ENCODE measurements at regions not wholly inside any gene's neighbourhood (a gene's known extent, or its start where the extent isn't known, plus 50 kb on each side); places are given as distances from the start of the nearest gene placed in this dataset.

GRCh38 chr11:42571878-42572610, 739.8 kb upstream of the API5 start:
- Histone ChIP-seq H3K9me3 (ENCODE audit: control insufficient read depth in 2 of 3, low read length in 3 of 3) (no peaks in the 10 kb centered on the region), H3K27ac (ENCODE audit: low read depth, low read length) (no peak overlapping the region), H3K27me3 (ENCODE audit: control insufficient read depth in 2 of 2, insufficient read depth in 2 of 2, low read length in 2 of 2) (no peaks in the 10 kb centered on the region), H3K36me3 (ENCODE audit: control insufficient read depth in 2 of 3, insufficient read depth in 3 of 3, low read length in 3 of 3) (no peaks in the 10 kb centered on the region), H3K4me3 (ENCODE audit: low read length) (no peak overlapping the region), H3K4me1 (ENCODE audit: control insufficient read depth in 2 of 2, insufficient read depth in 2 of 2, low read length in 2 of 2) (no peaks in the 10 kb centered on the region)
- ATAC-seq (no peak), DNase-seq (no peak)
- ChIA-PET CTCF (no interaction called here), POLR2A (no interaction called here)
- no peaks in the 10 kb centered on the region for H3K27me3 Mint-ChIP-seq
- no peak overlapping the region for H3K27ac Mint-ChIP-seq
- H3K9me3 Mint-ChIP-seq: peaks cover 0 to 25% (median 8%) of the 10 kb centered on the region in 11 donors
- no peak overlapping the region for H3K4me3 Mint-ChIP-seq
- intact Hi-C loops (cut with micrococcal nuclease): no loop called here
- no peaks in the 10 kb centered on the region for H3K4me1 Mint-ChIP-seq
- H3K36me3 Mint-ChIP-seq: no peaks in the 10 kb centered on the region

- Histone ChIP-seq H3K9me3 (ENCODE audit: control insufficient read depth in 2 of 3, low read length in 3 of 3) (no peaks in the 10 kb centered on the region), H3K36me3 (ENCODE audit: control insufficient read depth in 2 of 3, insufficient read depth in 3 of 3, low read length in 3 of 3) (no peaks in the 10 kb centered on the region), H3K4me1 (ENCODE audit: control insufficient read depth in 2 of 2, insufficient read depth in 2 of 2, low read length in 2 of 2) (no peaks in the 10 kb centered on the region), H3K4me3 (ENCODE audit: low read length) (no peak overlapping the region), H3K27me3 (ENCODE audit: control insufficient read depth in 2 of 2, insufficient read depth in 2 of 2, low read length in 2 of 2) (no peaks in the 10 kb centered on the region), H3K27ac (ENCODE audit: low read depth, low read length) (no peak overlapping the region)
- Mint-ChIP-seq H3K27ac (no peak overlapping the region), H3K36me3 (no peaks in the 10 kb centered on the region), H3K27me3 (no peaks in the 10 kb centered on the region), H3K9me3 (peaks cover 0 to 24% (median 13%) of the 10 kb centered on the region in 11 donors), H3K4me1 (no peaks in the 10 kb centered on the region), H3K4me3 (no peak overlapping the region)
- CTCF ChIA-PET: no interaction called here
- intact Hi-C loops (cut with micrococcal nuclease): no loop called here
- ATAC-seq: no peak
- POLR2A ChIA-PET: no interaction called here
- no peak for DNase-seq
Measured at GRCh38 chr11:42576318-42576717, 735.5 kb upstream of the API5 start.

- H3K4me1 Mint-ChIP-seq: no peaks in the 10 kb centered on the region
- ATAC-seq (no peak), DNase-seq (no peak)
- Histone ChIP-seq H3K4me3 (ENCODE audit: low read length) (no peak overlapping the region), H3K9me3 (ENCODE audit: control insufficient read depth in 2 of 3, low read length in 3 of 3) (no peaks in the 10 kb centered on the region), H3K27ac (ENCODE audit: low read depth, low read length) (no peak overlapping the region), H3K27me3 (ENCODE audit: control insufficient read depth in 2 of 2, insufficient read depth in 2 of 2, low read length in 2 of 2) (no peaks in the 10 kb centered on the region), H3K36me3 (ENCODE audit: control insufficient read depth in 2 of 3, insufficient read depth in 3 of 3, low read length in 3 of 3) (no peaks in the 10 kb centered on the region), H3K4me1 (ENCODE audit: control insufficient read depth in 2 of 2, insufficient read depth in 2 of 2, low read length in 2 of 2) (no peaks in the 10 kb centered on the region)
- CTCF ChIA-PET: no interaction called here
- intact Hi-C loops (cut with micrococcal nuclease): no loop called here
- no peaks in the 10 kb centered on the region for H3K27me3 Mint-ChIP-seq
- no peak overlapping the region for H3K27ac Mint-ChIP-seq
- peaks cover 0 to 12% (median 5%) of the 10 kb centered on the region in 11 donors for H3K9me3 Mint-ChIP-seq
- no peaks in the 10 kb centered on the region for H3K36me3 Mint-ChIP-seq
- POLR2A ChIA-PET: no interaction called here
- H3K4me3 Mint-ChIP-seq: no peak overlapping the region
Measured at GRCh38 chr11:42589286-42589685, 722.5 kb upstream of the API5 start.

DNA sequence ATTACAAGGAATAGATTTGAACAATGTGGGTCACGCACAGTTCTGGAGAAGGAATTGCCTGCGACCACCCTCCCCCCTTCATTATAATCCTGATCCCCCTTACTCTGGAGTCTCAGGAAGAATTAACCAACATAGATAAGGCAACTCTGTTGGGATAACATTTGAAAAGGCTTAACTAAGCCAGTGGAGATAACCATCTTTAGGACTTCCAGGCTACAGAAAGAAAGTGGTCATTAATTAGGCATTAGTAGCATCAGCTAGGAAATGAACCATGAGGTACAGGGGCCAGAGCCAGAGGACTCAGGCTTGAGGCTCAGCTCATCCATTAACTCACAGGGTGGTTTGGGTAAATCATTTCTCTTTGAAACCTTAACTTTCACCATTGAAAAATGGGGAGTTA, 720.0 kb upstream of the API5 start:
- ATAC-seq: no peak
- Mint-ChIP-seq H3K4me1 (no peaks in the 10 kb centered on the region), H3K27me3 (no peaks in the 10 kb centered on the region), H3K9me3 (peaks cover 0 to 16% (median 2%) of the 10 kb centered on the region in 11 donors), H3K27ac (no peak overlapping the region), H3K4me3 (no peak overlapping the region), H3K36me3 (no peaks in the 10 kb centered on the region)
- Histone ChIP-seq H3K4me3 (ENCODE audit: low read length) (no peak overlapping the region), H3K9me3 (ENCODE audit: control insufficient read depth in 2 of 3, low read length in 3 of 3) (no peaks in the 10 kb centered on the region), H3K27me3 (ENCODE audit: control insufficient read depth in 2 of 2, insufficient read depth in 2 of 2, low read length in 2 of 2) (no peaks in the 10 kb centered on the region), H3K36me3 (ENCODE audit: control insufficient read depth in 2 of 3, insufficient read depth in 3 of 3, low read length in 3 of 3) (no peaks in the 10 kb centered on the region), H3K4me1 (ENCODE audit: control insufficient read depth in 2 of 2, insufficient read depth in 2 of 2, low read length in 2 of 2) (no peaks in the 10 kb centered on the region), H3K27ac (ENCODE audit: low read depth, low read length) (no peak overlapping the region)
- POLR2A ChIA-PET: no interaction called here
- intact Hi-C loops (cut with micrococcal nuclease): no loop called here
- DNase-seq: no peak
- CTCF ChIA-PET: no interaction called here

DNA sequence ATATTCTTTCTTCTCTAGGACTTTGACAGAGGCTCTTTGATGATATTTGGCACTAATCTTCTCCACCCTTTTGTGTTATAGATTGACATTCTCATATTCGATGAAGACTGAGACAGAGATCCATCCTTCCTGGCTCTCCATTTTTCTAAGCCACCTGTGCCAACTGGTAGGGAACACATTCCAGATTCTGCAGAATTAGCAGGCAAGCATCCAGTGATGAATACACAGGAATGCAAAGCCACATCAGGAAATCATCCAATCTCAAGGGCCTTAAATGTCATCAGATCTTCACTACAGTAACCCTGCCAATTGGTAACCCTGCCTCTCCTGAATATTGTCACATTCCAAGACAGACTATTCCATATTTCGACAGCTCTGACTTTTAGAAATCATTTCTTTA, 718.4 kb upstream of the API5 start:
- no peak overlapping the region for H3K4me3 Mint-ChIP-seq
- Histone ChIP-seq H3K36me3 (ENCODE audit: control insufficient read depth in 2 of 3, insufficient read depth in 3 of 3, low read length in 3 of 3) (no peaks in the 10 kb centered on the region), H3K27ac (ENCODE audit: low read depth, low read length) (no peak overlapping the region), H3K4me3 (ENCODE audit: low read length) (no peak overlapping the region), H3K4me1 (ENCODE audit: control insufficient read depth in 2 of 2, insufficient read depth in 2 of 2, low read length in 2 of 2) (no peaks in the 10 kb centered on the region), H3K27me3 (ENCODE audit: control insufficient read depth in 2 of 2, insufficient read depth in 2 of 2, low read length in 2 of 2) (no peaks in the 10 kb centered on the region), H3K9me3 (ENCODE audit: control insufficient read depth in 2 of 3, low read length in 3 of 3) (no peaks in the 10 kb centered on the region)
- no peak for DNase-seq
- ChIA-PET CTCF (no interaction called here), POLR2A (no interaction called here)
- ATAC-seq: no peak
- intact Hi-C loops (cut with micrococcal nuclease): no loop called here
- no peak overlapping the region for H3K27ac Mint-ChIP-seq
- no peaks in the 10 kb centered on the region for H3K4me1 Mint-ChIP-seq
- no peaks in the 10 kb centered on the region for H3K36me3 Mint-ChIP-seq
- H3K9me3 Mint-ChIP-seq: peaks cover 0 to 18% (median 2%) of the 10 kb centered on the region in 11 donors
- H3K27me3 Mint-ChIP-seq: no peaks in the 10 kb centered on the region

- ChIA-PET POLR2A (no interaction called here), CTCF (interaction anchor here (0.7 kb wide), 1 partner anchor 267 kb away, joined by 6 read pairs; no protein-coding TSS in a partner anchor)
- Histone ChIP-seq H3K27me3 (ENCODE audit: control insufficient read depth in 2 of 2, insufficient read depth in 2 of 2, low read length in 2 of 2) (no peaks in the 10 kb centered on the region), H3K36me3 (ENCODE audit: control insufficient read depth in 2 of 3, insufficient read depth in 3 of 3, low read length in 3 of 3) (no peaks in the 10 kb centered on the region), H3K27ac (ENCODE audit: low read depth, low read length) (no peak overlapping the region), H3K9me3 (ENCODE audit: control insufficient read depth in 2 of 3, low read length in 3 of 3) (no peaks in the 10 kb centered on the region), H3K4me1 (ENCODE audit: control insufficient read depth in 2 of 2, insufficient read depth in 2 of 2, low read length in 2 of 2) (no peaks in the 10 kb centered on the region), H3K4me3 (ENCODE audit: low read length) (no peak overlapping the region)
- DNase-seq (no peak), ATAC-seq (no peak)
- H3K27ac Mint-ChIP-seq: no peak overlapping the region
- intact Hi-C loops (cut with micrococcal nuclease): no loop called here
- no peak overlapping the region for H3K4me3 Mint-ChIP-seq
- no peaks in the 10 kb centered on the region for H3K27me3 Mint-ChIP-seq
- no peaks in the 10 kb centered on the region for H3K36me3 Mint-ChIP-seq
- peaks cover 0 to 14% (median 1%) of the 10 kb centered on the region in 11 donors for H3K9me3 Mint-ChIP-seq
- no peaks in the 10 kb centered on the region for H3K4me1 Mint-ChIP-seq
Measured at GRCh38 chr11:42595876-42596275, 715.9 kb upstream of the API5 start.

DNA sequence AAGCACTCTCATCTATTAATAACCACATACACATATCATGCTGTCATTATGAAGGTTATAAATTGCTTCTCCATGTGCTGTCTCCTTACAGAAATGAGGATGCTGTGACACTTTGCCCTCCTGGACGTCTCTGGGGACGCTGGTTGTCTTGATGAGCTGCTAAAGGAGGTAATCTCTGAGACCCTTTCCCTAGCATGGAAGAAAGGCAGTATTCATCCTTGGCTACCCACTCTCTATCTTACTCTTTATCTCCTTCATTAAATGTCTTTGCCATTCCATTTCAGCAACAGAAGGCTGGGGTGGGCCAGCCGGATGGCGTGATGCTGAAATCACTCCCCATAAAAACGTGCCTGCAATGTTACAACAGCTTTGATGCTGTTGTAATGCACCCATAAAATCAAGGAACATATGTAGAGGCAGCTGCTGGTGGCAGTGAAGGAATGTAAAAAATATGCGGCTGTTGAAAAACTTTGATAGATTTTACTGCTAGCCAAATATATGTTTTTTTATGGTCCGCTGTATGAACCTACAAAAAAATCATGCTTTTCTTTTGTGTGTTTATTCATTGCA, 715.1 kb upstream of the API5 start:
- CTCF ChIA-PET: no interaction called here
- Mint-ChIP-seq H3K27me3 (no peaks in the 10 kb centered on the region), H3K4me1 (no peaks in the 10 kb centered on the region), H3K27ac (no peak overlapping the region), H3K9me3 (peaks cover 0 to 13% (median 2%) of the 10 kb centered on the region in 11 donors), H3K36me3 (no peaks in the 10 kb centered on the region), H3K4me3 (no peak overlapping the region)
- POLR2A ChIA-PET: no interaction called here
- Histone ChIP-seq H3K27me3 (ENCODE audit: control insufficient read depth in 2 of 2, insufficient read depth in 2 of 2, low read length in 2 of 2) (no peaks in the 10 kb centered on the region), H3K4me1 (ENCODE audit: control insufficient read depth in 2 of 2, insufficient read depth in 2 of 2, low read length in 2 of 2) (no peaks in the 10 kb centered on the region), H3K9me3 (ENCODE audit: control insufficient read depth in 2 of 3, low read length in 3 of 3) (no peaks in the 10 kb centered on the region), H3K27ac (ENCODE audit: low read depth, low read length) (no peak overlapping the region), H3K36me3 (ENCODE audit: control insufficient read depth in 2 of 3, insufficient read depth in 3 of 3, low read length in 3 of 3) (no peaks in the 10 kb centered on the region), H3K4me3 (ENCODE audit: low read length) (no peak overlapping the region)
- DNase-seq (no peak), ATAC-seq (no peak)
- intact Hi-C loops (cut with micrococcal nuclease): no loop called here

All from naive thymus-derived CD4-positive, alpha-beta T cell (primary cell).